AG09319 (cell line): ENCODE measurements at regions not wholly inside any gene's neighbourhood (a gene's known extent, or its start where the extent isn't known, plus 50 kb on each side); places are given as distances from the start of the nearest gene placed in this dataset.

ENCODE experiments used
- DNase-seq: peaks from one replicate; pipeline ENCODE4 v3.0.0-alpha.2; 2010; ENCODE audit warnings: low read depth; ENCODE audit errors: extremely low read depth
- TF ChIP-seq, protein P1 (sequence below): IDR thresholded peaks from 2 replicates; pipeline ENCODE4 v1.5.1; 2011; ENCODE audit warnings: low read depth, mild to moderate bottlenecking, inconsistent platforms, low read length, moderate library complexity

DNA sequence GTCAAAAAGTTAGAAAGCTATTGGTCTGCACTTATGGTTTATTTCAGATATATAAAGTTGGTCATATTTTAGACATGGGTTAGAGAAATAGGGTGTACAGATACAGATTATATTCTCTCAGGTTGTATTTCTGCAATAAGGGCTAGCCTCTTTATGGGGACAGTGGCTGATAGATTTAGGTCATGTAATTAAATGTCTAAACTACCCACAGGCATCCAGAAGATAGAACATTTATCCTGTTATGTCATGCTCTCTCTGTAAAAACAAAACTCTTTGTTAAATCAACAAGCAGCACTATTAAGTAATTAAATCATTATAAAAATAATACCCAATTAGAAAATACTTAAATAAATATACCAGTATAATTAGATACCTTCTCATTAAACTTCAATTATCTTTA lies 612.6 kb upstream of the CITED2 start:
- TF ChIP-seq, protein P1, sequence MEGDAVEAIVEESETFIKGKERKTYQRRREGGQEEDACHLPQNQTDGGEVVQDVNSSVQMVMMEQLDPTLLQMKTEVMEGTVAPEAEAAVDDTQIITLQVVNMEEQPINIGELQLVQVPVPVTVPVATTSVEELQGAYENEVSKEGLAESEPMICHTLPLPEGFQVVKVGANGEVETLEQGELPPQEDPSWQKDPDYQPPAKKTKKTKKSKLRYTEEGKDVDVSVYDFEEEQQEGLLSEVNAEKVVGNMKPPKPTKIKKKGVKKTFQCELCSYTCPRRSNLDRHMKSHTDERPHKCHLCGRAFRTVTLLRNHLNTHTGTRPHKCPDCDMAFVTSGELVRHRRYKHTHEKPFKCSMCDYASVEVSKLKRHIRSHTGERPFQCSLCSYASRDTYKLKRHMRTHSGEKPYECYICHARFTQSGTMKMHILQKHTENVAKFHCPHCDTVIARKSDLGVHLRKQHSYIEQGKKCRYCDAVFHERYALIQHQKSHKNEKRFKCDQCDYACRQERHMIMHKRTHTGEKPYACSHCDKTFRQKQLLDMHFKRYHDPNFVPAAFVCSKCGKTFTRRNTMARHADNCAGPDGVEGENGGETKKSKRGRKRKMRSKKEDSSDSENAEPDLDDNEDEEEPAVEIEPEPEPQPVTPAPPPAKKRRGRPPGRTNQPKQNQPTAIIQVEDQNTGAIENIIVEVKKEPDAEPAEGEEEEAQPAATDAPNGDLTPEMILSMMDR, result no peak
- DNase-seq, result no peak

DNA sequence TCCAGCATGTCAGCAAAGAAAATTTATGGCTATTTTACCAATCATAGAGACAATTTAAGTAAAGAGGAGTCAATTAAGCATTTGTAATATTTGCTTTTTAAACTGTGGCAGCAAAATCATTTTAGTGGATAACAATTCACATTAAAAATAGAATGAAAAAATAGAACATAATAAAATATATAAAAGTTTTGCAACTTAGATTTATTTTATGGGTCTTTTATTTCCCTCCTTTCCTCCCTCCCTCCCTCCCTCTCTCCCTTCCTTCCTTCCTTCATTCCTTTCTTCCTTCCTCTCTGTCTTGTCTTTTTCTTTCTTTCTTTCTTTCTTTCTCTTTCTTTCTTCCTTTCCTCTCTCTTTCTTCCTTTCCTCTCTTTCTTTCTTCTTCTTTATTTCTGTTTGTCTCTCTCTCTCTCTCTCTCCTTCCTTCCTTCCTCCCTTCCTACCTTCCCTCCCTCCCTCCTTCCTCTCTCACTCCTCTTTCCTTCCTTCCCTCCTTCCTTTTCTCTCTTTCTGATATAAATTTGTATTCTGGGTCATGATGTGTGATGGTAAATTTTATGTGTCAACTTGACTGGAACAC lies 610.9 kb upstream of the CITED2 start:
- TF ChIP-seq, protein P1, result no peak
- DNase-seq, result no peak

DNA sequence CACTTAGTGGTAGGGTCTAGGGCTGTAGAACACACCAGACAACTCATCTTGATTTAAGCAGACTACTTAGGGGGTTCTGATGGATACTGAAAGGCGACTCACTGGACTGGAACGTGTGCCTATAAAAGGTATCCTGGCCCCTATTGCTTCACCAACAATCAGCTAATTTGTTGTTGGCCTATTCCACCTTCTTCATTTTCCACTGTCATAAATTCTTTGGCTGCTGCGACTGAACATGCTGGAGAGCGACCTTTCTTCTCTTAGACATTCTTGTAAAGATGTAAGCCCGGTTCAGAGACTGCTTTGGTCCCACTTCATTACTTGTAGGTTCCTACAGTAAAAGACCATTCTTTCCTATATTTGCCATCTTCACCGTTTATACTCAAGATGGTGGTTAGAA lies 609.9 kb upstream of the CITED2 start:
- no peak for DNase-seq

DNA sequence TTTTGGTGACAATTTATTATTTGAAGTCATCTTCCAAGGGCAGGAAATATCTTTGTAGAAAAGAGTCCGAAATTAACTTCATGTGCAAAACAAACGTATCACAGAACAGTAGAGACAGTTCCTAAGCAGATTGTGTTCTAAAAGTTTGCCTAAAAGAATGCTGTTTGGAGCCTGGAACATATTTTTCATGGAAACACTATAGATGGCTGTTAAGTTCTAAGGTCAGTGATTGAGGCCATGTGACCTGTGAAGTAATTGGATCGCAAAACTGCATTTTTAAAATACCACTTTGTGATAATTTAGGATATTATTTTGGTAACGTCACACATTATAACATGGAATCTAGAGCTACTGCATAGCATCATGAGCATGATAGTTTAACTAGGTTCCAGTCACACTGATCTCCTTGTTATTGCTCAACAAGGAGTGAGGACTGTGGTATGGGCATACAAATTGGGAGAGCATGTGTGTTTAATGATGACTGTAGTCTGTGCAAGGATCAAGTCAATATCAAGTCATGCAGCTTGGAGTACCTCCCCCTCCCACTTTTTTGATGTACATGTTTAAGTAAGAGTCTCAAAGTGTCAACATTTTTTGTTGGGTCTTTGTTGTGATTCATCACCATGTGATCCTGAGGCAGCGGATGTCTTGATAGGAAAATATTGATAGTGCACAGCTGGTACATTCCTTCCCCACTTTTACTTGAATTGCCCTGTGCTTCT lies 609.3 kb upstream of the CITED2 start:
- DNase-seq, result no peak
- TF ChIP-seq, protein P1, result no peak

More for the DNA sequence above, 609.9 kb upstream of the CITED2 start:
- TF ChIP-seq, protein P1, result no peak

DNA sequence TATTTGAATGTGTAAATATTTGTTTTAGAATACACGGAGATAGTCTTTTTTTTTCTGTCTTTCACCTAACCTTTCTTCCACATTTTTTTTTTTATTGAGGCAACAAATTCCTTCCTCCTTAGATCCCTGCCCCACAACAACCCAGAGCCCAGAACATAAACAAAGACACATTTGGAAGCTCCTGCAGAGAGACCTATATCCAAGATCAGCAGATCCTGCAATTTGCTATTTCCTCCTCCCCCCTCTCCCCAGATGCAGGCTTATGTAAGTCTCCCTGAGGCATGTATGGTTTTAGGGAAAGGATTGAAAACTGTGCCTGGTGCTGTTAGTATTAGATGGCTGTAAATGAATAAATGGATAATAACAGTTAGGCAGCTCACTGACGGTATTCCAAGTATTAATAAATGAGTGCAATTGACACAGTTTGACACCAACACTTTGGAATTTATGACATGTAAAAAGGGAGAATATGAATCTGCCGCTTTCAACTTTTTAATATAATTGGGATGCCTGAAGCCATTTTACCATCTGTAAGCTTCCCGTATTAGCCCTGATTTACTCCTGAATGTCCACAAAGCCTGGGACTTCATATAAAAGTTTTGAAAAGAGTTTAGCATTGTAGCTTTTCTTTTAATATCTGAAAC lies 608.3 kb upstream of the CITED2 start:
- DNase-seq, result peak; percentile 65
- TF ChIP-seq, protein P1, result no peak

DNA sequence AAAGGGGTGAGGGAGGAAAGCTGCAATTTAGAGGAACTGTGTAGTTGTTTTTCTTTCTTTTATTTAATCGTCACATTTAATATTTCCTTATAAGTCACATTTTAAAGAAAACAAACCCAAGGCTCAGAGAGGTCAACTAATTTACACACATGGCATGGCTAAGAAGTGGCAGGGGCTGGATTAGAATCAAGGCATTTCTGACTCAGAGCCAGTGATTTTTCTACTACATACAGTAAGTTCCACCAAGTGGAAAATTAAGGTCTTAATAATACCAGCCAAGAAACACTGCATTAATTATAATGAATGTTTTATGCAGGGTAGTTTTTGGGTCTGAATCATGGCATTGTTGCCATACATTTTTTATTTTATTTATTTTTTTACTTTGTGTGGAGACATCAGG lies 607.7 kb upstream of the CITED2 start:
- TF ChIP-seq, protein P1, result no peak

DNA sequence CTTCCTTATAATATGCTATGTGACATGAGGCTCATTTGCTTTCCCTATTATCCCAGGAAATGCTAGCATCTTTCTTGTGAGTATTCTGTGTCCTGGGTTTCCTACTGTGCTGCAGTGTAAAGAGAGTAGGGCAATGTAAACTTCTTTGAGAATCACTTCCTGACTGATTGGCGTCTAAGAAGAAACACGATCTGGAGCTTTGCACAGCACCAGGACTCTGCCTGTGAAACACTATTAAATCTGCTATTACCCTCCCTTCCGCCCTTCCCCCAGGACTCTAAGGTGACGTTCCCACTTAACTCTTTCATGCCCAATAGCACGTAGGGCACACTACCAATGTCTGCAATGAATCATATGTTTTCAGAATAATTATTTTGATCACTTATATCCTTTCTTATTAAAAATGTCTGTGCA lies 607.3 kb upstream of the CITED2 start:
- DNase-seq, result no peak
- TF ChIP-seq, protein P1, result no peak

More for the DNA sequence above, 607.7 kb upstream of the CITED2 start:
- DNase-seq, result no peak
